ENCODE measurements at regions not wholly inside any gene's neighbourhood (a gene's known extent, or its start where the extent isn't known, plus 50 kb on each side); places are given as distances from the start of the nearest gene placed in this dataset.

- Histone ChIP-seq H3K4me1 (replicated peaks) (peaks cover 2% of the 10 kb centered on the region), H3K4me3 (no peak overlapping the region), H3K36me3 (no peaks in the 10 kb centered on the region), H3K27ac (no peak overlapping the region), H3K27me3 (replicated peaks; ENCODE audit: insufficient read depth) (no peaks in the 10 kb centered on the region), H3K9me3 (no peaks in the 10 kb centered on the region)
- intact Hi-C loops (cut with DNase I), result no loop called here
- 81% methylated on average over 6 of the region's 6 CpGs for WGBS
- TF ChIP-seq POLR2A (IDR thresholded peaks at IDR 0.05) (no peak), POLR2AphosphoS5 (IDR thresholded peaks at IDR 0.05) (no peak)
- TF ChIP-seq, protein P1, sequence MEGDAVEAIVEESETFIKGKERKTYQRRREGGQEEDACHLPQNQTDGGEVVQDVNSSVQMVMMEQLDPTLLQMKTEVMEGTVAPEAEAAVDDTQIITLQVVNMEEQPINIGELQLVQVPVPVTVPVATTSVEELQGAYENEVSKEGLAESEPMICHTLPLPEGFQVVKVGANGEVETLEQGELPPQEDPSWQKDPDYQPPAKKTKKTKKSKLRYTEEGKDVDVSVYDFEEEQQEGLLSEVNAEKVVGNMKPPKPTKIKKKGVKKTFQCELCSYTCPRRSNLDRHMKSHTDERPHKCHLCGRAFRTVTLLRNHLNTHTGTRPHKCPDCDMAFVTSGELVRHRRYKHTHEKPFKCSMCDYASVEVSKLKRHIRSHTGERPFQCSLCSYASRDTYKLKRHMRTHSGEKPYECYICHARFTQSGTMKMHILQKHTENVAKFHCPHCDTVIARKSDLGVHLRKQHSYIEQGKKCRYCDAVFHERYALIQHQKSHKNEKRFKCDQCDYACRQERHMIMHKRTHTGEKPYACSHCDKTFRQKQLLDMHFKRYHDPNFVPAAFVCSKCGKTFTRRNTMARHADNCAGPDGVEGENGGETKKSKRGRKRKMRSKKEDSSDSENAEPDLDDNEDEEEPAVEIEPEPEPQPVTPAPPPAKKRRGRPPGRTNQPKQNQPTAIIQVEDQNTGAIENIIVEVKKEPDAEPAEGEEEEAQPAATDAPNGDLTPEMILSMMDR (IDR thresholded peaks at IDR 0.05), result no peak
- DNase-seq (ENCODE audit: low spot score), result no peak
Observed at GRCh38 chr17:43329183-43329582, 69.6 kb upstream of the ARL4D start.

GRCh38 chr17:43328650-43329049 is 70.1 kb upstream of the ARL4D start:
- no peaks in the 10 kb centered on the region for H3K4me1 ChIP-seq (replicated peaks)
- no peaks in the 10 kb centered on the region for H3K36me3 ChIP-seq
- WGBS, result 57% methylated on average over 3 of the region's 3 CpGs
- no peak for DNase-seq (ENCODE audit: low spot score)
- TF ChIP-seq POLR2A (IDR thresholded peaks at IDR 0.05), result no peak
- no peak overlapping the region for H3K4me3 ChIP-seq
- H3K27ac ChIP-seq, result no peak overlapping the region
- no peaks in the 10 kb centered on the region for H3K9me3 ChIP-seq
- intact Hi-C loops (cut with DNase I), result no loop called here
- H3K27me3 ChIP-seq (replicated peaks; ENCODE audit: insufficient read depth), result no peaks in the 10 kb centered on the region

GRCh38 chr17:43327834-43328420 is 70.9 kb upstream of the ARL4D start:
- no peak for TF ChIP-seq POLR2A (IDR thresholded peaks at IDR 0.05)
- TF ChIP-seq, protein P1 (IDR thresholded peaks at IDR 0.05), result no peak
- no peak for TF ChIP-seq POLR2AphosphoS5 (IDR thresholded peaks at IDR 0.05)
- Histone ChIP-seq H3K27me3 (replicated peaks; ENCODE audit: insufficient read depth) (no peaks in the 10 kb centered on the region), H3K9me3 (no peaks in the 10 kb centered on the region), H3K27ac (no peak overlapping the region), H3K36me3 (no peaks in the 10 kb centered on the region), H3K4me1 (replicated peaks) (no peaks in the 10 kb centered on the region), H3K4me3 (no peak overlapping the region)
- no peak for DNase-seq (ENCODE audit: low spot score)
- WGBS, result 56% methylated on average over 9 of the region's 9 CpGs
- intact Hi-C loops (cut with DNase I), result no loop called here

GRCh38 chr17:43327421-43327820 is 71.4 kb upstream of the ARL4D start:
- H3K36me3 ChIP-seq, result no peaks in the 10 kb centered on the region
- 55% methylated on average over 4 of the region's 4 CpGs for WGBS
- H3K4me1 ChIP-seq (replicated peaks), result no peaks in the 10 kb centered on the region
- H3K4me3 ChIP-seq, result no peak overlapping the region
- no peak overlapping the region for H3K27ac ChIP-seq
- intact Hi-C loops (cut with DNase I), result no loop called here
- H3K9me3 ChIP-seq, result no peaks in the 10 kb centered on the region
- H3K27me3 ChIP-seq (replicated peaks; ENCODE audit: insufficient read depth), result no peaks in the 10 kb centered on the region
- TF ChIP-seq POLR2A (IDR thresholded peaks at IDR 0.05) (no peak), POLR2AphosphoS5 (IDR thresholded peaks at IDR 0.05) (no peak)
- TF ChIP-seq, protein P1 (IDR thresholded peaks at IDR 0.05), result no peak
- no peak for DNase-seq (ENCODE audit: low spot score)

DNA sequence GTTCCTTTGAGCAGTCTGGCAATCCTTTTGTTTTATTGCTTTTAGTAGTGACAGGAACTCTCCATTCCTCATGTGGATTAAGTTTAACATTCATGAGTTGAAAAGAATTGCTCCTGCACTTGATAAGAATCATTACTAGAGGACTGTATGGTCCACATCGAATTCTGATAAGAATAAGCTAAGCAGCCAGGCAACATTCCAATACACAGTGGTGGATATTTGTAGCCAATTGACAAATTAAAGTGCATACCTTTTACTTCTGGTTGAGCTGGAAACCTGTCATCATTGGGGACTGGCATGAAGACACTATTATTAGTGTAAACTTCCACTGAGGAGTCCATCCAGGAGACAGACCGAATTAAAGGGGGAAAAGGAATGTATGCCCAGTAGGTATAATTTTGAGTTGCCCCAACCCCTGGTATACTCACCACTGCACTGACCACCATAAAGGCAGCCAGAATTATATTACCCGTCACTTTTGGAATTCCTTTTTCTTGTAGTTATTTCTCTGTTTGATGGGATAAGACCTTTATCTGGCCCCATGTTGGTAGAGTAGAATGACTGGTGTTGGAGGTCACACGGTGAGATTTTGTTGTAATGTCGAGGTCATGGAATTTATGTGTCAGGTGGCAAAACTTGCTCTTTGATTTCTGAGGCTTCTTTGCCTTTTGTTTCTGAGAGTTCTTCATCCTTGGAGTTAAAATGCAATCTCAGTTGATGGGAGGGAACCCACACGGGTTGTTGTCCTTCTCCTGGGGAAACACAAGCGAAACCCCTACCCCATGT is 72.1 kb upstream of the ARL4D start:
- 58% methylated on average over 7 of the region's 7 CpGs for WGBS
- TF ChIP-seq POLR2A (IDR thresholded peaks at IDR 0.05) (no peak), POLR2AphosphoS5 (IDR thresholded peaks at IDR 0.05) (no peak)
- TF ChIP-seq, protein P1 (IDR thresholded peaks at IDR 0.05), result no peak
- no peak for DNase-seq (ENCODE audit: low spot score)
- no peak overlapping the region for H3K4me3 ChIP-seq
- H3K9me3 ChIP-seq, result no peaks in the 10 kb centered on the region
- intact Hi-C loops (cut with DNase I), result no loop called here
- no peaks in the 10 kb centered on the region for H3K4me1 ChIP-seq (replicated peaks)
- H3K27me3 ChIP-seq (replicated peaks; ENCODE audit: insufficient read depth), result no peaks in the 10 kb centered on the region
- H3K36me3 ChIP-seq, result no peaks in the 10 kb centered on the region
- H3K27ac ChIP-seq, result no peak overlapping the region
